ENCODE measurements at regions not wholly inside any gene's neighbourhood (a gene's known extent, or its start where the extent isn't known, plus 50 kb on each side); places are given as distances from the start of the nearest gene placed in this dataset.

- Histone ChIP-seq H3K4me3 (replicated peaks in 1 of 2; ENCODE audit: low read depth in 1 of 2, low read length in 2 of 2) (no peak overlapping the region), H3K79me2 (ENCODE audit: insufficient read depth, low read length) (no peaks in the 10 kb centered on the region), H3K36me3 (ENCODE audit: control insufficient read depth in 1 of 2, insufficient read depth in 2 of 2, low read length in 2 of 2) (no peaks in the 10 kb centered on the region), H3K4me1 (ENCODE audit: control insufficient read depth in 1 of 2, insufficient read depth in 2 of 2, low read length in 2 of 2) (no peaks in the 10 kb centered on the region), H2AFZ (ENCODE audit: low read depth, low read length, poor library complexity, severe bottlenecking) (no peak overlapping the region), H3K27ac (ENCODE audit: low read depth, low read length) (no peak overlapping the region), H3K27me3 (ENCODE audit: insufficient read depth, low read length) (no peaks in the 10 kb centered on the region), H3K9me2 (ENCODE audit: insufficient read depth) (no peaks in the 10 kb centered on the region), H4K20me1 (ENCODE audit: insufficient read depth) (no peaks in the 10 kb centered on the region), H3K9ac (ENCODE audit: low read length) (no peak overlapping the region), H3K4me2 (ENCODE audit: low read length) (no peak overlapping the region), H3K9me3 (ENCODE audit: control insufficient read depth in 1 of 2, insufficient read depth in 1 of 2, low read depth in 1 of 2, low read length in 2 of 2) (no peaks in the 10 kb centered on the region)
- DNase-seq (ENCODE audit: low read depth, low spot score) (no peak), ATAC-seq (no peak)
- ChIA-PET CTCF (no interaction called here), POLR2A (no interaction called here), RAD21 (ENCODE audit: low non-redundant PET in 1 of 2, low total read pairs in 2 of 2, uncharacterized antibody in 2 of 2, unreplicated experiment in 2 of 2) (no interaction called here)
- intact Hi-C loops (cut with micrococcal nuclease): no loop called here
- no TSS peak for BruUV-seq (replicated peaks)
- no peak for TF ChIP-seq CBX3 (IDR thresholded peaks at IDR 0.05; ENCODE audit: low read depth)
- TF ChIP-seq ZNF274 (IDR thresholded peaks at IDR 0.05; ENCODE audit: low read depth, low read length): no peak
- TF ChIP-seq EGR1 (IDR thresholded peaks at IDR 0.05; ENCODE audit: low read depth): no peak
- TF ChIP-seq EZH2 (IDR thresholded peaks at IDR 0.05): no peak
- TF ChIP-seq POLR2AphosphoS5 (IDR thresholded peaks at IDR 0.05; ENCODE audit: low read depth, low read length): no peak
- TF ChIP-seq SP1 (IDR thresholded peaks at IDR 0.05; ENCODE audit: low read depth): no peak
- TF ChIP-seq TCF7L2 (IDR thresholded peaks at IDR 0.05; ENCODE audit: borderline replicate concordance, extremely low read depth, insufficient read depth, insufficient read length): no peak
- no peak for TF ChIP-seq ZFX (IDR thresholded peaks at IDR 0.05)
- TF ChIP-seq CEBPB (IDR thresholded peaks at IDR 0.05; ENCODE audit: low read depth): no peak
- TF ChIP-seq SRF (IDR thresholded peaks at IDR 0.05; ENCODE audit: low read depth): no peak
- no peak for TF ChIP-seq SIN3A (IDR thresholded peaks at IDR 0.05; ENCODE audit: low read depth)
- no peak for TF ChIP-seq ATF3 (IDR thresholded peaks at IDR 0.05)
- no peak for TF ChIP-seq FOSL1 (IDR thresholded peaks at IDR 0.05; ENCODE audit: low read depth)
- no peak for TF ChIP-seq RAD21 (IDR thresholded peaks at IDR 0.05; ENCODE audit: low read depth)
- no peak for TF ChIP-seq POLR2A (IDR thresholded peaks at IDR 0.05; ENCODE audit: borderline replicate concordance, extremely low read depth, insufficient read depth, insufficient read length)
- TF ChIP-seq ELF1 (IDR thresholded peaks at IDR 0.05; ENCODE audit: borderline replicate concordance, low read depth): no peak
- no peak for TF ChIP-seq MAX (IDR thresholded peaks at IDR 0.05)
- no peak for TF ChIP-seq JUND (IDR thresholded peaks at IDR 0.05)
Measured at GRCh38 chr4:35591035-35591434, 653.3 kb downstream of the ARAP2 start.

Data from HCT116 (cell line).